Endothelial cell of umbilical vein (primary cell): ENCODE measurements at regions not wholly inside any gene's neighbourhood (a gene's known extent, or its start where the extent isn't known, plus 50 kb on each side); places are given as distances from the start of the nearest gene placed in this dataset.
A peak's percentile ranks its signal among the peaks of the same experiment; 100 is the strongest.

ENCODE experiments used
- BruUV-seq: library from RNA; stranded (reverse); fragments of 400-500 nt; replicated peaks from 2 replicates; lab custom pipeline; 2021; lab: Mats Ljungman, UMichigan
- CTCF ChIA-PET: fragments of 300-600, 350-600 bp; sonication (Branson Sonifier 250); formaldehyde crosslinking; loops from one replicate; lab custom pipeline; 2021; ENCODE audit warnings: antibody characterized with exemption, inconsistent platforms; lab: Charles Lee
- POLR2A ChIA-PET: fragments of 300-600, 350-600 bp; sonication (Branson Sonifier 250); formaldehyde crosslinking; loops from one replicate; lab custom pipeline; 2021; ENCODE audit warnings: antibody characterized with exemption, inconsistent platforms; lab: Charles Lee
- DNase-seq: peaks from one replicate; pipeline ENCODE4 v3.0.0-alpha.2; 2011; ENCODE audit warnings: low read depth, low spot score
- FAIRE-seq: peaks from 2 replicates; lab custom pipeline; 2011; peaks lifted over from hg19 to GRCh38; lab: Jason Lieb, UNC
- H2AFZ ChIP-seq: 2 replicates; pipeline ENCODE4 v1.6.0; 2012; ENCODE audit warnings: low read depth, low read length, control low read depth, inconsistent platforms
- H3K27ac ChIP-seq: 2 replicates; pipeline ENCODE4 v1.5.1; 2011; ENCODE audit warnings: low read depth, mild to moderate bottlenecking, control low read depth, low read length, moderate library complexity; ENCODE audit not compliant: insufficient read depth
- H3K27me3 ChIP-seq, 2 experiments: 2 replicates each; pipeline versions ENCODE4 v1.6.0 to v1.6.1; 2011; ENCODE audit warnings: low read length in 2 of 2, mixed read lengths in 1 of 2; ENCODE audit not compliant: control insufficient read depth in 2 of 2, insufficient read depth in 2 of 2
- H3K36me3 ChIP-seq, 2 experiments: 2 replicates in 1 of 2; 3 replicates in 1 of 2; pipeline ENCODE4 v1.5.1; 2011; ENCODE audit warnings: low read length in 2 of 2, mild to moderate bottlenecking in 1 of 2, moderate library complexity in 1 of 2; ENCODE audit not compliant: control insufficient read depth in 2 of 2, insufficient read depth in 2 of 2; ENCODE audit errors: extremely low read depth in 1 of 2
- H3K4me1 ChIP-seq: 3 replicates; pipeline ENCODE4 v1.5.1; 2011; ENCODE audit warnings: mild to moderate bottlenecking, low read length; ENCODE audit not compliant: control insufficient read depth, insufficient read depth; ENCODE audit errors: extremely low read depth
- H3K4me2 ChIP-seq: 2 replicates; pipeline ENCODE4 v1.6.1; 2011; ENCODE audit warnings: low read length, control low read depth, mixed read lengths; ENCODE audit not compliant: insufficient read depth
- H3K4me3 ChIP-seq, 3 experiments: fragments of 200-600 bp in 1 of 3; sonication (generic), shearing (Covaris generic) in 1 of 3; replicated peaks in 1 of 3; 2 replicates each; pipeline ENCODE4 v1.5.1; 2011 to 2016; ENCODE audit warnings: control low read depth in 3 of 3, low read length in 3 of 3, mild to moderate bottlenecking in 2 of 3, inconsistent platforms in 1 of 3, low read depth in 1 of 3, moderate library complexity in 1 of 3; ENCODE audit not compliant: insufficient read depth in 1 of 3
- H3K79me2 ChIP-seq: 2 replicates; pipeline ENCODE4 v1.6.0; 2012; ENCODE audit warnings: low read length, inconsistent platforms; ENCODE audit not compliant: control insufficient read depth, insufficient read depth
- H3K9ac ChIP-seq: replicated peaks from 2 replicates; pipeline ENCODE3; 2011; ENCODE audit warnings: low read length, control low read depth; ENCODE audit not compliant: insufficient read depth; ENCODE audit errors: extremely low read depth
- H3K9me1 ChIP-seq: replicated peaks from 3 replicates; pipeline ENCODE4 v1.6.0; 2011; ENCODE audit warnings: mild to moderate bottlenecking, low read length; ENCODE audit not compliant: control insufficient read depth, insufficient read depth; ENCODE audit errors: extremely low read depth
- H3K9me3 ChIP-seq: replicated peaks from 2 replicates; pipeline ENCODE4 v1.5.1; 2012; ENCODE audit warnings: low read length, inconsistent platforms; ENCODE audit not compliant: control insufficient read depth, insufficient read depth
- H4K20me1 ChIP-seq: replicated peaks from 2 replicates; pipeline ENCODE3; 2011; ENCODE audit warnings: mild to moderate bottlenecking, low read length; ENCODE audit not compliant: control insufficient read depth, insufficient read depth; ENCODE audit errors: extremely low read depth
- CTCF ChIP-seq, 2 donors: IDR thresholded peaks; 1 replicate in 1 of 2; 2 replicates in 1 of 2; pipeline ENCODE4 v1.5.1; 2011; ENCODE audit warnings: low read length in 2 of 2, mild to moderate bottlenecking in 2 of 2, moderate library complexity in 2 of 2, control low read depth in 1 of 2, inconsistent platforms in 1 of 2, low read depth in 1 of 2; ENCODE audit not compliant: insufficient read depth in 1 of 2; ENCODE audit errors: extremely low read depth in 1 of 2
- EZH2 ChIP-seq: IDR thresholded peaks from 2 replicates; pipeline ENCODE4 v1.6.1; 2012; ENCODE audit warnings: borderline replicate concordance, low read depth, mild to moderate bottlenecking, moderate library complexity, low read length, inconsistent platforms; ENCODE audit not compliant: severe bottlenecking
- FOS ChIP-seq: IDR thresholded peaks from 2 replicates; pipeline ENCODE4 v1.6.1; 2011; ENCODE audit warnings: mild to moderate bottlenecking, low read length, moderate library complexity, borderline replicate concordance; ENCODE audit not compliant: insufficient read depth
- GATA2 ChIP-seq: IDR thresholded peaks from 2 replicates; pipeline ENCODE4 v1.7.0; 2011; ENCODE audit warnings: low read depth, mild to moderate bottlenecking, moderate library complexity, mixed read lengths, low read length; ENCODE audit not compliant: insufficient read length, insufficient read depth
- JUN ChIP-seq: IDR thresholded peaks from 2 replicates; pipeline ENCODE4 v1.6.1; 2011; ENCODE audit warnings: borderline replicate concordance, low read depth; ENCODE audit not compliant: insufficient read length, insufficient read depth
- MAX ChIP-seq: IDR thresholded peaks from 2 replicates; pipeline ENCODE4 v1.6.1; 2011; ENCODE audit not compliant: insufficient read depth, insufficient read length
- MYC ChIP-seq: IDR thresholded peaks from one replicate; pipeline ENCODE4 v1.6.1; 2011; ENCODE audit warnings: mild to moderate bottlenecking, low read depth, low read length
- POLR2A ChIP-seq: IDR thresholded peaks from 2 replicates; pipeline ENCODE4 v1.6.1; 2012; ENCODE audit warnings: low read depth, mild to moderate bottlenecking, control low read depth, low read length
- POLR2AphosphoS5 ChIP-seq: IDR thresholded peaks from 2 replicates; pipeline ENCODE4 v1.6.1; 2012; ENCODE audit warnings: low read depth, mild to moderate bottlenecking, control low read depth, low read length, moderate library complexity; ENCODE audit not compliant: insufficient read depth
- dilution Hi-C: fragments of 300-500 bp; cut with MboI; formaldehyde crosslinking; loops from one replicate; pipeline ENCODE4 v1.15.0; 2019; ENCODE audit warnings: low sequenced_read_pairs; ENCODE audit not compliant: extremely low pct_ligation_motif_present
- intact Hi-C: fragments of 100-400 bp; cut with micrococcal nuclease; formaldehyde crosslinking; loops from one replicate; pipeline ENCODE4 v1.10.0; 2022

- dilution Hi-C loops, result no loop called here
- Histone ChIP-seq H3K27me3 (peaks cover 0 to under 1% of the 10 kb centered on the region in 2 experiments), H3K9ac (no peak overlapping the region), H3K79me2 (no peaks in the 10 kb centered on the region), H3K27ac (no peak overlapping the region), H3K4me2 (no peak overlapping the region), H3K4me1 (peaks cover 22% of the 10 kb centered on the region), H3K4me3 (no peak overlapping the region), H3K9me3 (no peaks in the 10 kb centered on the region), H3K36me3 (no peaks in the 10 kb centered on the region), H4K20me1 (no peaks in the 10 kb centered on the region), H3K9me1 (no peaks in the 10 kb centered on the region), H2AFZ (no peak overlapping the region)
- DNase-seq (no peak), FAIRE-seq (no peak)
- TF ChIP-seq FOS (peak; percentile 30), CTCF (IDR thresholded peaks at IDR 0.05; ENCODE audit: extremely low read depth in 1 of 2, insufficient read depth in 1 of 2, low read depth in 1 of 2, low read length in 2 of 2) (no peak)
- intact Hi-C loops, result no loop called here
- BruUV-seq, result no TSS peak
- CTCF ChIA-PET, result interaction anchor here (0.7 to 1.2 kb wide), 2 partner anchors 9 to 36 kb away, joined by 3 read pairs; no protein-coding TSS in a partner anchor
- POLR2A ChIA-PET, result no interaction called here
Observed at GRCh38 chr22:27476729-27477128, 324.8 kb downstream of the MN1 start.

GRCh38 chr22:27477171-27477570 lies 324.4 kb downstream of the MN1 start:
- FAIRE-seq (no peak), DNase-seq (no peak)
- H3K9me1 ChIP-seq, result no peaks in the 10 kb centered on the region
- no peaks in the 10 kb centered on the region for H3K9me3 ChIP-seq
- no peak overlapping the region for H3K4me3 ChIP-seq
- H3K79me2 ChIP-seq, result no peaks in the 10 kb centered on the region
- H2AFZ ChIP-seq, result no peak overlapping the region
- H3K27ac ChIP-seq, result no peak overlapping the region
- no peaks in the 10 kb centered on the region for H4K20me1 ChIP-seq
- intact Hi-C loops, result no loop called here
- dilution Hi-C loops, result no loop called here
- H3K27me3 ChIP-seq, result no peaks in the 10 kb centered on the region
- TF ChIP-seq MAX (no peak), MYC (no peak), FOS (no peak), GATA2 (no peak), CTCF (IDR thresholded peaks at IDR 0.05; ENCODE audit: extremely low read depth in 1 of 2, insufficient read depth in 1 of 2, low read depth in 1 of 2, low read length in 2 of 2) (no peak), POLR2AphosphoS5 (no peak), POLR2A (no peak), JUN (no peak), EZH2 (no peak)
- no peak overlapping the region for H3K9ac ChIP-seq
- peaks cover 22% of the 10 kb centered on the region for H3K4me1 ChIP-seq
- H3K4me2 ChIP-seq, result no peak overlapping the region
- no peaks in the 10 kb centered on the region for H3K36me3 ChIP-seq
- POLR2A ChIA-PET, result no interaction called here
- BruUV-seq, result no TSS peak
- CTCF ChIA-PET, result interaction anchor here (0.7 to 1.2 kb wide), 2 partner anchors 8 to 35 kb away, joined by 3 read pairs; no protein-coding TSS in a partner anchor
